SU-DHL-6 (cell line): ENCODE measurements at regions not wholly inside any gene's neighbourhood (a gene's known extent, or its start where the extent isn't known, plus 50 kb on each side); places are given as distances from the start of the nearest gene placed in this dataset.

Experiments
- H2AFZ ChIP-seq: fragments of 200-600 bp; sonication (generic); 2 replicates; pipeline ENCODE4 v1.6.1; 2014; ENCODE audit warnings: low read depth, mild to moderate bottlenecking, moderate library complexity, mixed read lengths, antibody characterized with exemption, low read length; ENCODE audit not compliant: severe bottlenecking
- H3F3A ChIP-seq: fragments of 200-600 bp; shearing (Covaris generic); 2 replicates; pipeline ENCODE4 v1.6.0; 2016; ENCODE audit warnings: antibody characterized with exemption, mild to moderate bottlenecking; ENCODE audit not compliant: insufficient read depth
- H3K27ac ChIP-seq: fragments of 200-600 bp; sonication (generic); 2 replicates; pipeline ENCODE4 v1.5.1; 2016; ENCODE audit warnings: low read depth, mild to moderate bottlenecking, low read length, moderate library complexity, mixed read lengths
- H3K27me3 ChIP-seq: fragments of 200-600 bp; sonication (generic), shearing (Covaris generic); 2 replicates; pipeline ENCODE4 v1.6.0; 2014; ENCODE audit warnings: mild to moderate bottlenecking, low read length
- H3K36me3 ChIP-seq: fragments of 200-600 bp; sonication (generic); 2 replicates; pipeline ENCODE4 v1.6.1; 2014; ENCODE audit warnings: mild to moderate bottlenecking, low read length, mixed read lengths
- H3K4me2 ChIP-seq: fragments of 300-600, 200-600 bp; shearing (Covaris generic), sonication (generic); 2 replicates; pipeline ENCODE4 v1.6.0; 2014; ENCODE audit warnings: low read length, low read depth, mild to moderate bottlenecking; ENCODE audit not compliant: poor library complexity, severe bottlenecking
- H3K4me3 ChIP-seq: fragments of 200-600 bp; sonication (generic); 2 replicates; pipeline ENCODE4 v1.5.1; 2014; ENCODE audit warnings: antibody characterized with exemption, low read length, mild to moderate bottlenecking, mixed read lengths; ENCODE audit not compliant: insufficient read depth, poor library complexity, severe bottlenecking
- H3K79me2 ChIP-seq: fragments of 200-600 bp; sonication (generic); 2 replicates; pipeline ENCODE4 v1.6.1; 2014; ENCODE audit warnings: mild to moderate bottlenecking, low read length, moderate library complexity; ENCODE audit not compliant: insufficient read depth
- H3K9ac ChIP-seq: fragments of 200-600 bp; sonication (generic); 2 replicates; pipeline ENCODE4 v1.7.0; 2014; ENCODE audit warnings: mild to moderate bottlenecking, low read length
- H3K9me2 ChIP-seq: fragments of 200-600 bp; sonication (generic); replicated peaks from 2 replicates; pipeline ENCODE4 v1.6.1; 2014; ENCODE audit warnings: low read length; ENCODE audit not compliant: insufficient read depth
- H3K9me3 ChIP-seq: fragments of 200-600 bp; sonication (generic); 2 replicates; pipeline ENCODE4 v1.6.1; 2014; ENCODE audit warnings: low read length, mixed read lengths; ENCODE audit not compliant: insufficient read depth
- H4K20me1 ChIP-seq: fragments of 200-600 bp; sonication (generic); 2 replicates; pipeline ENCODE4 v1.6.1; 2014; ENCODE audit warnings: low read depth, mild to moderate bottlenecking, antibody characterized with exemption, low read length, moderate library complexity, mixed read lengths
- EZH2phosphoT487 ChIP-seq: fragments of 200-600 bp; sonication (generic), shearing (Covaris generic); conservative IDR thresholded peaks from 2 replicates; pipeline ENCODE4 v1.6.1; 2018; ENCODE audit warnings: mild to moderate bottlenecking, antibody characterized with exemption, low read length, moderate library complexity, mixed read lengths
- TF ChIP-seq, protein P1 (sequence below): fragments of 200-600 bp; sonication (generic); IDR thresholded peaks from one replicate; pipeline ENCODE4 v1.5.1; 2017; ENCODE audit warnings: antibody characterized with exemption, mild to moderate bottlenecking, low read length, moderate library complexity; ENCODE audit not compliant: insufficient read depth, poor library complexity, severe bottlenecking

DNA sequence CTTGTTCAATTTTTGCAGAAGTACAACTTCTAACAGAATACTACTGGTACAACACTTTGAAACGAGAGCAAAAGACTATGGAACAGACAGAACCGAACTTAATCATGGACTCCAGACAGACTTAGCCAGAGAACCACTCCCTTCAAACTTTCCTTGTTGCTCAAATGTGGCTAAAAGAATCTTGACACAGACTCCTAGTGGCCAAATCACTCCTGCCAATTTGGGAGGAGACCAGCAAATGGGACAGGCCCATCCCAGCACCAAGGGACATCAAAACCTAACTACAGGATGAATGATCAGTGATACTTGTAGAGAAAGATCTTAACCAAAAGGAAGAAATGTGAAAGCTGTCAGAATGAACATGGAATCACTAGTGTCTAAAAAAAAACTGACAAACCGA, 154.0 kb downstream of the MATN1 start:
- H4K20me1 ChIP-seq, result no peaks in the 10 kb centered on the region
- H2AFZ ChIP-seq, result no peak overlapping the region
- no peak overlapping the region for H3K4me3 ChIP-seq
- H3K4me2 ChIP-seq, result no peak overlapping the region
- 0 out of 2 replicates have a peak, but pooled peaks cover 4% of the 10 kb centered on the region for H3K36me3 ChIP-seq
- no peaks in the 10 kb centered on the region for H3F3A ChIP-seq
- H3K27ac ChIP-seq, result no peak overlapping the region
- TF ChIP-seq, protein P1, sequence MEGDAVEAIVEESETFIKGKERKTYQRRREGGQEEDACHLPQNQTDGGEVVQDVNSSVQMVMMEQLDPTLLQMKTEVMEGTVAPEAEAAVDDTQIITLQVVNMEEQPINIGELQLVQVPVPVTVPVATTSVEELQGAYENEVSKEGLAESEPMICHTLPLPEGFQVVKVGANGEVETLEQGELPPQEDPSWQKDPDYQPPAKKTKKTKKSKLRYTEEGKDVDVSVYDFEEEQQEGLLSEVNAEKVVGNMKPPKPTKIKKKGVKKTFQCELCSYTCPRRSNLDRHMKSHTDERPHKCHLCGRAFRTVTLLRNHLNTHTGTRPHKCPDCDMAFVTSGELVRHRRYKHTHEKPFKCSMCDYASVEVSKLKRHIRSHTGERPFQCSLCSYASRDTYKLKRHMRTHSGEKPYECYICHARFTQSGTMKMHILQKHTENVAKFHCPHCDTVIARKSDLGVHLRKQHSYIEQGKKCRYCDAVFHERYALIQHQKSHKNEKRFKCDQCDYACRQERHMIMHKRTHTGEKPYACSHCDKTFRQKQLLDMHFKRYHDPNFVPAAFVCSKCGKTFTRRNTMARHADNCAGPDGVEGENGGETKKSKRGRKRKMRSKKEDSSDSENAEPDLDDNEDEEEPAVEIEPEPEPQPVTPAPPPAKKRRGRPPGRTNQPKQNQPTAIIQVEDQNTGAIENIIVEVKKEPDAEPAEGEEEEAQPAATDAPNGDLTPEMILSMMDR, result no peak
- TF ChIP-seq EZH2phosphoT487, result no peak
- H3K27me3 ChIP-seq, result no peaks in the 10 kb centered on the region
- no peaks in the 10 kb centered on the region for H3K9me3 ChIP-seq
- H3K9ac ChIP-seq, result no peak overlapping the region
- no peaks in the 10 kb centered on the region for H3K79me2 ChIP-seq
- H3K9me2 ChIP-seq, result no peaks in the 10 kb centered on the region

DNA sequence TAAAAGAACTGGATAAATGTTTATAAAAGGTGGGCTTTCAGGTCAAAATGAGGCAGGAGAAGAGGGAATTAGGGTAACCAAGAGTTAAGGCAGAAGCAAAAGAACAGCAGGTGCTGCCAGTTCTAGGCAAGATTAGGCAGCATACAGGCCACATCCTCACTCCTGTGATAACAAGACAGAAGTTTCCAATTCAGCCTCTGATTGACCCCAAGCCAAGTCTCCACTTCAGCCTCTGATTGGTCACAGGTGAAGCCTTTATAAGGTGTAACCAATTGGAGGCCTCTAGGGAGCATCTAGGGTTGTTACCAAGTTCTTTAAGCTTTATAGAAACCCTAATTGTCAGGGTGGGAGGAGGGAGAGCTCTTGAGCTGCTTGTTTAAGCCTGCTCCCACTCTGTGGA, 160.8 kb downstream of the MATN1 start:
- no peaks in the 10 kb centered on the region for H3K27me3 ChIP-seq
- H3K9me3 ChIP-seq, result peaks cover 6% of the 10 kb centered on the region; the same call in 1 of the 2 replicates
- no peaks in the 10 kb centered on the region for H3F3A ChIP-seq
- H3K36me3 ChIP-seq, result 0 out of 2 replicates have a peak, but pooled peaks cover 4% of the 10 kb centered on the region
- TF ChIP-seq, protein P1, result no peak
- TF ChIP-seq EZH2phosphoT487, result no peak
- H4K20me1 ChIP-seq, result no peaks in the 10 kb centered on the region
- no peak overlapping the region for H3K4me2 ChIP-seq
- H3K4me3 ChIP-seq, result no peak overlapping the region
- no peaks in the 10 kb centered on the region for H3K9me2 ChIP-seq
- no peaks in the 10 kb centered on the region for H3K79me2 ChIP-seq
- no peak overlapping the region for H3K9ac ChIP-seq
- no peak overlapping the region for H3K27ac ChIP-seq
- H2AFZ ChIP-seq, result no peak overlapping the region

DNA sequence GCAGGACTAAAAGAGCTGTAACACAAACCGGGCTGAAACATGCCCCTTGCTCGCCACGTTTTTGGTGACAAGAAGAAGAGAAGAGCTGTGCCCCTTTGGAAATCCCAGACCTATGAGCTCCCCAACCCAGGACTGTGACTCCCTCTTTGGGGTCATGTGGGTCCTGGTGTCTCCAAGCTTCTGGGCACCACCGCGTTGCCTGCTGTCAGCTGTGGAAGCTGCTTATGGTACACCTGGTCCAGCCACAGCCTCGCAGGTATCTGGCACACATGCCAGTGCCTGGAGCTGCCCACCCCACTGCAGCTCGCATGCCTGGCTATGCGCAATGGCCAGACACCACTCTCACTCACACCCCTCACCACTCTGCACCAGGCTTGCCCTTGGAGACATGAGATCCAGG, 171.8 kb downstream of the MATN1 start:
- Histone ChIP-seq H3K4me2 (no peak overlapping the region), H3K4me3 (no peak overlapping the region), H3K9me2 (no peaks in the 10 kb centered on the region), H3K9me3 (no peaks in the 10 kb centered on the region), H2AFZ (no peak overlapping the region), H4K20me1 (no peaks in the 10 kb centered on the region), H3K36me3 (no peaks in the 10 kb centered on the region), H3K79me2 (no peaks in the 10 kb centered on the region), H3K27me3 (no peaks in the 10 kb centered on the region), H3F3A (no peaks in the 10 kb centered on the region), H3K9ac (no peak overlapping the region), H3K27ac (no peak overlapping the region)
- TF ChIP-seq, protein P1, result no peak
- no peak for TF ChIP-seq EZH2phosphoT487
